Ectodermal cell (in vitro differentiated cells): ENCODE measurements at regions not wholly inside any gene's neighbourhood (a gene's known extent, or its start where the extent isn't known, plus 50 kb on each side); places are given as distances from the start of the nearest gene placed in this dataset.
"Not testable (repeated sequence)": the region's sequence is repeated elsewhere in the genome, so short reads cannot be mapped to it uniquely, and the experiment has no call there.

Experiments
- H3K27ac ChIP-seq: 2 replicates; pipeline ENCODE4 v1.7.0; 2013; ENCODE audit warnings: mild to moderate bottlenecking, low read depth, low read length; ENCODE audit not compliant: insufficient read depth, poor library complexity, severe bottlenecking
- H3K27me3 ChIP-seq: 2 replicates; pipeline ENCODE4 v1.7.0; 2013; ENCODE audit warnings: mild to moderate bottlenecking, low read length; ENCODE audit not compliant: insufficient read depth, control insufficient read depth, poor library complexity, severe bottlenecking
- H3K36me3 ChIP-seq: one replicate; pipeline ENCODE4 v1.7.0; 2013; ENCODE audit warnings: low read length; ENCODE audit not compliant: control insufficient read depth, insufficient read depth
- H3K4me1 ChIP-seq: one replicate; pipeline ENCODE4 v1.7.0; 2013; ENCODE audit warnings: low read length; ENCODE audit not compliant: control insufficient read depth, insufficient read depth
- H3K4me3 ChIP-seq: 2 replicates; pipeline ENCODE4 v1.7.0; 2013; ENCODE audit warnings: low read depth, low read length, control low read depth; ENCODE audit not compliant: insufficient read depth
- H3K9me3 ChIP-seq: 2 replicates; pipeline ENCODE4 v1.7.0; 2013; ENCODE audit warnings: mild to moderate bottlenecking, low read length, moderate library complexity; ENCODE audit not compliant: control insufficient read depth
- WGBS, 2 experiments: methylation state at CpG; one replicate each; pipeline ENCODE4 v1.1.7; 2013; ENCODE audit warnings: missing lambda C conversion rate in 2 of 2; 5-methylcytosine and 5-hydroxymethylcytosine counted together

DNA sequence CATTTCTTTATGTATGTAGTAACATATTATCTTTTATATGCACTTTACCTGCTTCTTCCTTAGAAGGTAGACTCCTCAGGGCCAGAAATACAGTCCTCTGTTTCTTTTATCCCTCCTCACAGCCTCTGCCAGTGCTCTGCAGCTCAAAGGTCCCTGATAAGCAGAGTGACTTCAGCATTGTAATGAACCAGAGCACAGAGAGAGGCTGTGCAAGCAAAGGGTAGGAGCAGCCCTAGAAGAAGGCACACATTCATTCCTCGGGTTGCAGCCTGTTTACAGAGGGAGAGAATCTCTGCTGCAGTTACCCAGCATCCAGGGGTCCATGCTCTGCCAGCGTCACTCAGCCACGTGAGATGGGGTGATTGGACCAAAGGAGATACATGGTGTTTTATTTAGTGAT is 101.1 kb downstream of the RHOU start:
- H3K4me3 ChIP-seq: no peak overlapping the region
- WGBS, 2 experiments: 84 to 87% methylated on average over 3 of the region's 3 CpGs
- H3K27me3 ChIP-seq: no peaks in the 10 kb centered on the region
- no peak overlapping the region for H3K27ac ChIP-seq
- H3K36me3 ChIP-seq: no peaks in the 10 kb centered on the region
- peaks cover 20% of the 10 kb centered on the region for H3K4me1 ChIP-seq
- H3K9me3 ChIP-seq: no peaks in the 10 kb centered on the region

DNA sequence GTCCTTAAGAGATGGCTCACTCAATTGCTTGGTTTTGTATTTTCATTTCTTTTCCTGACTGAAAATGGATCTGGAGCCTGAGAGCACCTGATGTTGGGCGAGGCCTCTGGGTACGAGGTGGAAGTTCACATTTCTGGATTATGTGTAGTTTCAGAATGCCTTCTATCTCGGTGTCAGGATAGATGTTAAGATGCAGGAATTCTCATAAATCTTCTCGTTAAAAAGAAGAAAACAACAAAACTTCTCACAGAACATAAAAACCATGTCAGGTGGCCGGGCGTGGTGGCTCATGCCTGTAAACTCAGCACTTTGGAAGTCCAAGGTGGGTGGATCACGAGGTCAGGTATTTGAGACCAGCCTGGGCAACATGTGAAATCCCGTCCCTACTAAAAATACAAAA is 101.8 kb downstream of the RHOU start:
- Histone ChIP-seq H3K27me3 (no peaks in the 10 kb centered on the region), H3K27ac (no peak overlapping the region), H3K36me3 (no peaks in the 10 kb centered on the region), H3K9me3 (no peaks in the 10 kb centered on the region), H3K4me1 (peaks cover 20% of the 10 kb centered on the region), H3K4me3 (no peak overlapping the region)
- 93 to 94% methylated on average over 8 of the region's 8 CpGs for WGBS, 2 experiments

DNA sequence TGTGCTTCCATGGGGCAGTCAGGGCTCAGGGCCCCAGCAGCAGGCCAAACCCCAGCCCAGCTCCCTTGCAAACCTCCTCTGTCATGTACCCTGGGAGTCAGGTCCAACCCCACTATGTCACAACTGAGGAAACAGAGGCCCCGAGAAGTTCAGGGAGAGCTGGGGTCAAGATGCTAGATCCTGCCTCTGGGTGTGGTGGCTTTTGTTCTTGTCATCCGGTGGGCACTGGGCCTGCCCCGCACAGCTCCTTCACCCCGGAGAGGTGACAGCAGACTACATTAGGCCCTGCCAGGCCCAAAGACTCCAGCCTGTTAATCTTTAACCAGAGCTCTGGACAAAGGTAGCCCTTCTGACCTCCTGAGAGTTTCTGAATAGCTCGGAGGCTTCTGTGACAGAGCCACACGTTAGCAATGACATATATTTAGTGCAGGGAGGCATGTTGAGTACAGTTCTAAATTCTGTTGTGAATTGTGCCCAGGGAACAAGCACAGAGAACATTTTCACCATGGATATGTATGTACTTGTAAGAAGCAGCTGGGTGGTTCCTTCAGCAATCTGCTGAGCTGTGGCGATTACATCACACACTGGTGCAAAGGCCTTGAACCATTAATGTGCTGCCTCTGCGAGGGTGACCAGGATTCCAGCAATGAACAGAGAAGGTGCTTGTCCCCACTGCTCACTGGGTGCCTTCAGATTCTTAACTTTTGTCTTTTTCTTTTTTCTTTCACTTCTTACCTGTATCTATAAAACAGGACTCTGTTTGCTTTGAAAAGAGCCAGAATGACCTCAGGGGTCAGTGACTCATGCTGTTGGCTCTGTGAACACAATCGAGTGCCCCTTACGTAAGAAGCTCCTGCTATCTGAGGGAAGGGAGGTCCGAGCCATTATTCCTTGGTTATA is 102.8 kb downstream of the RHOU start:
- Histone ChIP-seq H3K4me3 (no peak overlapping the region), H3K27ac (peak overlapping the region; percentile 65), H3K36me3 (no peaks in the 10 kb centered on the region), H3K4me1 (peaks cover 20% of the 10 kb centered on the region), H3K9me3 (no peaks in the 10 kb centered on the region), H3K27me3 (no peaks in the 10 kb centered on the region)
- WGBS, 2 experiments: 80 to 84% methylated on average over 11 of the region's 11 CpGs

DNA sequence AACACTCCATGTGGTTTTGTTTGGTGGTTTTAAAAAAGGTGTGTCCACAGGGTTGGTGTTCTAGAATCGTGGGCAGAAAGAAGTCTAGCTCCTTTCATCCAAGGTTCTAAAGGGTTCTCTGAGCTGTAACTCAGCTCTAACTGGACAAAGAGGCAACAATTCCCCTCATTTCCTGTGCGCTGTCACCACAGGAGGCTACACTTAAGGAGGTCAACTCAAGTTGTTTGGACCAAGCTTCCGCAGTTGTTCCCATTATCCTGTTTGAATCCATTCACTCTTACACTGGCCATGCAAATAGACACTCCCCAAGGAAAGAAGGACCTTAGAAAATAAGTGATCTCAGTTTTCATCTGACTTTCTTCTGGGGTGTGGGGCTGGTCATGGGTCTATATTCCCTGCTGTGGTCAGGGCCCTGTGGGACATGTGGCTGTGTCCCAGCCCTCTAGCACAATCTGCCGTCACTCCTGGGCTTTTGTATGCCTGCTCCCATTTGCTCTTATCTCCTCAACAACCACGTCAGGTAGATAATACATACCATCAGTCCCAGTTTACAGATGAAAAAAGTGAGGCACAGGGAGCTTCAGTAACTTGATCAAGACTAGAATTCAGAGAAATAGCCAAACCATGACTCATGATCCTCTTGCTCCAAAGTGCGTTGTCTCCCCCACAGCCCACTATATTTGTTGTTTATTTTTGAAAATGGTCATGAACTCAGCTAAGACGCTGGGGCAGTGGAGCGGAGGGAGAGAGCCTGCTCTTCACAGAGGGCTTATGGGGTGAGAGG is 103.6 kb downstream of the RHOU start:
- Histone ChIP-seq H3K4me3 (no peak overlapping the region), H3K4me1 (peaks cover 20% of the 10 kb centered on the region), H3K36me3 (no peaks in the 10 kb centered on the region), H3K27ac (peak overlapping the region; percentile 27), H3K9me3 (no peaks in the 10 kb centered on the region), H3K27me3 (no peaks in the 10 kb centered on the region)
- 93 to 94% methylated on average over 8 of the region's 8 CpGs for WGBS, 2 experiments

GRCh38 chr1:228839656-228840055 is 104.4 kb downstream of the RHOU start:
- Histone ChIP-seq H3K27me3 (no peaks in the 10 kb centered on the region), H3K4me3 (no peak overlapping the region), H3K4me1 (peaks cover 20% of the 10 kb centered on the region), H3K9me3 (no peaks in the 10 kb centered on the region), H3K36me3 (no peaks in the 10 kb centered on the region), H3K27ac (no peak overlapping the region)
- WGBS, 2 experiments: 94 to 96% methylated on average over 2 to 6 of the region's 6 CpGs

DNA sequence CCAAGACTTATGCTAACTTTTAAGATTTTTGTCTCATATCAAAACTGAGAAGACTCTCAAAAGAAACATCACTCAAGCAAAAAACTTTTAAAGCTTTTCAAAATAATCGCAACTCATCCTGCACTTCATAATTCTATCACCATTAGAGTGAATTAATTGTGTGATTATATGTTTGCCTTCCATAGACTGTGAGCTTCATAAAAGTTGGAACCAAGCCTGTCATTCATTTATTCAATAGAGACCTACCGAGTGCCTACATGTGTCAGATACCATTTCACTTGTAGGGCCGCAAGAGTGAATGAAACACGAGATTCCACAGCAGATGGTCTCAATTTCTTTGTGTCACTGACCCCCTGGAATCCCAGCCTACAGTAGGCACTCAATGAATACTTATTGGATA is 106.4 kb downstream of the RHOU start:
- 87 to 92% methylated on average over 3 to 4 of the region's 4 CpGs for WGBS, 2 experiments
- no peaks in the 10 kb centered on the region for H3K27me3 ChIP-seq
- no peaks in the 10 kb centered on the region for H3K9me3 ChIP-seq
- no peak overlapping the region for H3K27ac ChIP-seq
- H3K36me3 ChIP-seq: no peaks in the 10 kb centered on the region
- H3K4me1 ChIP-seq: peaks cover 16% of the 10 kb centered on the region
- no peak overlapping the region for H3K4me3 ChIP-seq

- Histone ChIP-seq H3K27ac (no peak overlapping the region), H3K4me3 (no peak overlapping the region), H3K9me3 (no peaks in the 10 kb centered on the region), H3K4me1 (peaks cover 13% of the 10 kb centered on the region), H3K27me3 (no peaks in the 10 kb centered on the region), H3K36me3 (no peaks in the 10 kb centered on the region)
- 72 to 76% methylated on average over 6 of the region's 6 CpGs for WGBS, 2 experiments
Measured at GRCh38 chr1:228842094-228842775, 107.0 kb downstream of the RHOU start.

DNA sequence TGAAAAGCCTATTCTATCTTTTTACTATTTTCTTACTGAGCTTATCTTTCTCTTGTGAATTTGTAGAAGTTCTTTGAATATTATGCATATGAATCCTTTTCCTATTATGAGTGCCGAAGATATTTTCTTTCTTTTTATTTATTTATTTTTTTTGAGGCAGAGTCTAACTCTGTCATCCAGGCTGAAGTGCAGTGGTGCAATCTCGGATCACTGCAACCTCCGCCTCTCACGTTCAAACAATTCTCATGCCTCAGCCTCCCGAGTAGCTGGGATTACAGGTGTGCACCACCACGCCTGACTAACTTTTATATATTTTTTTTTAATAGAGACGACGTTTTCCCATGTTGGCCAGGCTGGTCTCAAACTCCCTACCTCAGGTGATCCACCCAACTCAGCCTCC is 109.8 kb downstream of the RHOU start:
- H3K9me3 ChIP-seq: no peaks in the 10 kb centered on the region
- H3K4me1 ChIP-seq: no peaks in the 10 kb centered on the region
- no peak overlapping the region for H3K4me3 ChIP-seq
- H3K27ac ChIP-seq: no peak overlapping the region
- H3K36me3 ChIP-seq: no peaks in the 10 kb centered on the region
- WGBS, 2 experiments: 91 to 92% methylated on average over 7 to 8 of the region's 8 CpGs
- no peaks in the 10 kb centered on the region for H3K27me3 ChIP-seq

DNA sequence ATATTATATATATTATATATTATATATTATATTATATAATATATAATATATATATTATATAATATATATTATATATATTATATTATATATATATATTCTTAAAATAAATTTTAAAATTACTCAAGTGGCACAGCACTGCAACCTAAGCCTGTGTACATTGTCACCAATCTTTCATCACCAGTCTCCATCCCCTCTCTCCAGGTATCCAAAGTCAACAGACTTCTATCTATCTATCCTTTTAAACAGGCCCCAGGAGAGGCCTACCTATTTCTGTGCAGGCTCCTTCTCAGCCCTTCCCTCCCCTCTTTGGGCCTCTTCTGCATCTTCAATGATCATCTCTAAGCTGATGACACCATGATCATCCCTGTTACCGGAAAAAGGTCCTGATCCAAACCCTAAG is 111.7 kb downstream of the RHOU start:
- Histone ChIP-seq H3K36me3 (no peaks in the 10 kb centered on the region), H3K27me3 (no peaks in the 10 kb centered on the region), H3K4me3 (no peak overlapping the region), H3K9me3 (no peaks in the 10 kb centered on the region), H3K4me1 (no peaks in the 10 kb centered on the region), H3K27ac (no peak overlapping the region)
- WGBS, 2 experiments: 100% methylated on average over 1 of the region's 1 CpG

DNA sequence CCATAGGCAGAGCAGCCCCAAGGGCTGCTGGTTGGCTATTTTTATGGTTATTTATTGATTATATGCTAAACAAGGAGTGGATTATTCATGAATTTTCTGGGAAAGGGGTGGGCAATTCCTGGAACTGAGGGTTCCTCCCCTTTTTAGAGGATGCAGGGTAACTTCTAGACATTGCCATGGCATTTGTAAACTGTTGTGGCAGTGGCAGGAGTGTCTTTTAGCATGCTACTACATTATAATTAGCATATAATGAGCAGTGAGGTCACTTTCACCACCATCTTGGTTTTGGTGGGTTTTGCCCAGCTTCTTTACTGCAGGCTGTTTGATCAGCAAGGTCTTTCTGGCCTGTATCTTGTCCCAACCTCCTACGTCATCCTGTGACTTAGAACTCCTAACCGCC is 112.2 kb downstream of the RHOU start:
- WGBS, 2 experiments: 90 to 91% methylated on average over 2 of the region's 2 CpGs

More for the DNA sequence above, 112.2 kb downstream of the RHOU start:
- H3K4me3 ChIP-seq, H3K9me3 ChIP-seq, H3K27me3 ChIP-seq, H3K27ac ChIP-seq, H3K4me1 ChIP-seq, H3K36me3 ChIP-seq: not testable (repeated sequence)
